ENCODE measurements at regions not wholly inside any gene's neighbourhood (a gene's known extent, or its start where the extent isn't known, plus 50 kb on each side); places are given as distances from the start of the nearest gene placed in this dataset.

DNA sequence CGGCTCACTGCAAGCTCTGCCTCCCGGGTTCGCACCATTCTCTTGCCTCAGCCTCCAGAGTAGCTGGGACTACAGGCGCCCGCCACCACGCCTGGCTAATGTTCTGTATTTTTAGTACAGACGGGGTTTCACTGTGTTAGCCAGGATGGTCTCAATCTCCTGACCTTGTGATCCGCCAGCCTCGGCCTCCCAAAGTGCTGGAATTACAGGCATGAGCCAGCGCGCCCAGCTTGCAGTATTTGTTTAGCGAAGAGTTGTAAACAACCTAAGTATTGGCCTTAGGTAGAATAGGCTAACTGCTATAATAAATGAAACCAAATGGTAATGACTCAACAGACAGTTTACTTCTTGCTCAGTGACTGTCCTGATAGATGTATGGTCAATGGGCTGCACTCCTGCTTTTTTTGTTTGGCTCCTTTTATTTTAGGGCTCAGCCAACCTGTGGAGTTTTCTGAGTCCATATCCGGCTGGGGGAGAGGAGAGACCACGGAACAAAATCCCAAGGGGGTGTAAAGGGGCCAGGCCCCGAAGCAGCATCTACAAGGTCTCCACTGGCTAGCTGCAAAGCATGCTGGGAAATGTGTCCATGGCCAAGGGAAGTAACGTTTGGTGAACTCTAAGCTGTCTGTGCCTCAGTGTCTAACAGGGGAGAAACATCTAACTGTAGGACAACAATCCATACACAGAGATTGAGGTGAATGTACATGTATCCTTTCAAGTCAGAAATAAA is 841.0 kb upstream of the ID2 start:
- DNase-seq (ENCODE audit: insufficient read length, low spot score) (no peak), FAIRE-seq (no peak)
- TF ChIP-seq TAF1 (IDR thresholded peaks at IDR 0.05; ENCODE audit: low read depth, low read length) (no peak), SPI1 (IDR thresholded peaks at IDR 0.05; ENCODE audit: low read depth, low read length) (no peak), POLR2A (IDR thresholded peaks at IDR 0.05; ENCODE audit: low read depth, low read length) (no peak), POU2F2 (IDR thresholded peaks at IDR 0.05; ENCODE audit: low read depth, low read length) (no peak), POLR2AphosphoS5 (IDR thresholded peaks at IDR 0.05; ENCODE audit: low read depth, low read length) (no peak), PAX5 (IDR thresholded peaks at IDR 0.05; ENCODE audit: insufficient read depth, low read length, severe bottlenecking) (no peak)

DNA sequence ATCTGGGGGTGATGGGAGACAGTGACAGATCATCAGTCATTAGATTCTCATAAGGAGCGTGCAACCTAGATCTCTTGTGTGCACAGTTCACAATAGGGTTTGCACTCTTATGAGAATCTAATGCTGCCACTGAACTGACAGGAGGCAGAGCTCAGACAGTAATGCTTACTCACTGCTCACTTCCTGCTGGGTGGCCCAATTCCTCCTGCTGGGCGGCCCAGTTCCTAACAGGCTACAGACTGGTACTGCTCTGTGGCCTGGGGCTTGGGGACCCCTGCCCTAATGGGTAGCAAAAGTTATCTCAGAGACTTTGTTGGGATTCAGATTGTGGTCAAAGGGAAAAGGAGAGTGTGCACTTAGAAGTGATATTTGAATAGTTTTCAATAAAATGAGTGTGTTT is 840.1 kb upstream of the ID2 start:
- FAIRE-seq (no peak), DNase-seq (ENCODE audit: insufficient read length, low spot score) (no peak)
- TF ChIP-seq PAX5 (IDR thresholded peaks at IDR 0.05; ENCODE audit: insufficient read depth, low read length, severe bottlenecking): no peak
- TF ChIP-seq POLR2AphosphoS5 (IDR thresholded peaks at IDR 0.05; ENCODE audit: low read depth, low read length): no peak
- no peak for TF ChIP-seq POLR2A (IDR thresholded peaks at IDR 0.05; ENCODE audit: low read depth, low read length)
- no peak for TF ChIP-seq TAF1 (IDR thresholded peaks at IDR 0.05; ENCODE audit: low read depth, low read length)
- TF ChIP-seq SPI1 (IDR thresholded peaks at IDR 0.05; ENCODE audit: low read depth, low read length): no peak
- no peak for TF ChIP-seq POU2F2 (IDR thresholded peaks at IDR 0.05; ENCODE audit: low read depth, low read length)

DNA sequence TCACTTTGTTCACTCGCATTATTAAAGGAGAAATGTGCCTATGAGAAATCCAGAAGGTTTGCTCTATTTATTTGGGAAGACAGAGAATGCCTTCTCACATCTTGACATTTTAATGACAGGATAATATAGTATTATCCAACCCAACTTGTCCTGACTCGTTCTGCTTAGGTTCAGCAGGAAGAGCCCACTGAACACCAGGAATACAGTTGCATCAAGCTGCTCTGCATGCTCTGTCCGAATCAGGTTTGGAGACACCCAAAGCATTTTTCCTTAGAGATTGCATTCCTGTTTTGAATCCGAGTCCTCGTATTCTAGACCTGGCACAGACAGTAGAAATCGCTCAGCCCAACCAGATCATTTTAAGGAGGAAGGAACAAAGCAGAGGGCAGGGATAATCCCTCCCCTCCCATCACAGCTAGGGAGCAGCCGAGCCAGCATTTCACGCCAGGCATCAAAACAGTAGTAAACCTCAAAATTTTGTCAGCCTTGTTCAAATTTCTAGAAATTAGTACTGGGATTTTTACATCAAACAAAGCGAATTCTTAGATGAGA is 837.4 kb upstream of the ID2 start:
- no peak for FAIRE-seq
- DNase-seq (ENCODE audit: insufficient read length, low spot score): no peak
- TF ChIP-seq POLR2AphosphoS5 (IDR thresholded peaks at IDR 0.05; ENCODE audit: low read depth, low read length) (no peak), PAX5 (IDR thresholded peaks at IDR 0.05; ENCODE audit: insufficient read depth, low read length, severe bottlenecking) (no peak), POU2F2 (IDR thresholded peaks at IDR 0.05; ENCODE audit: low read depth, low read length) (no peak), POLR2A (IDR thresholded peaks at IDR 0.05; ENCODE audit: low read depth, low read length) (no peak), SPI1 (IDR thresholded peaks at IDR 0.05; ENCODE audit: low read depth, low read length) (no peak), TAF1 (IDR thresholded peaks at IDR 0.05; ENCODE audit: low read depth, low read length) (no peak)

GRCh38 chr2:7845332-7845731 is 836.5 kb upstream of the ID2 start:
- TF ChIP-seq POLR2A (IDR thresholded peaks at IDR 0.05; ENCODE audit: low read depth, low read length): no peak
- TF ChIP-seq POLR2AphosphoS5 (IDR thresholded peaks at IDR 0.05; ENCODE audit: low read depth, low read length): no peak
- TF ChIP-seq POU2F2 (IDR thresholded peaks at IDR 0.05; ENCODE audit: low read depth, low read length): no peak
- no peak for TF ChIP-seq PAX5 (IDR thresholded peaks at IDR 0.05; ENCODE audit: insufficient read depth, low read length, severe bottlenecking)
- TF ChIP-seq TAF1 (IDR thresholded peaks at IDR 0.05; ENCODE audit: low read depth, low read length): no peak
- TF ChIP-seq SPI1 (IDR thresholded peaks at IDR 0.05; ENCODE audit: low read depth, low read length): no peak
- no peak for FAIRE-seq
- DNase-seq (ENCODE audit: insufficient read length, low spot score): no peak

DNA sequence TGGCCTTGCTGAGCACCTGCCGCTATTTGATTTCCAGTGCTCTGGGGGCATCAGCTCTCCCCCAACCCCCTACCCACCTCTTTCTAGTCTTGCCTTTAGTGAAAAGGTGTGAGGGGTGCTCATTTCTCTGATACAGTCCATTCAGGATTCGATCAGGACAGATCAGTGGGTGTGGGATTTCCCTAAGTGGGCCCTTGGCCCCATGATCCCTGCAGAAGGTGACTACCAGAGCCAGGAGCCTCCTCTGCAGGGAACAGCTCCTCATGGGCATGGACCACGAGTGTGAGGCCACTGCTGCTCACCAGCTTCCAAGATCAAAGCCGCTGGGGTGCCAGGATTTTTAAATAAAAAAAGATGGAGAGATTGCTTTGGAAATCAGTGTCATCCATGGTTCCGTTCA is 835.2 kb upstream of the ID2 start:
- FAIRE-seq (no peak), DNase-seq (ENCODE audit: insufficient read length, low spot score) (no peak)
- TF ChIP-seq SPI1 (IDR thresholded peaks at IDR 0.05; ENCODE audit: low read depth, low read length): no peak
- no peak for TF ChIP-seq TAF1 (IDR thresholded peaks at IDR 0.05; ENCODE audit: low read depth, low read length)
- TF ChIP-seq POLR2A (IDR thresholded peaks at IDR 0.05; ENCODE audit: low read depth, low read length): no peak
- no peak for TF ChIP-seq PAX5 (IDR thresholded peaks at IDR 0.05; ENCODE audit: insufficient read depth, low read length, severe bottlenecking)
- TF ChIP-seq POU2F2 (IDR thresholded peaks at IDR 0.05; ENCODE audit: low read depth, low read length): no peak
- no peak for TF ChIP-seq POLR2AphosphoS5 (IDR thresholded peaks at IDR 0.05; ENCODE audit: low read depth, low read length)

- DNase-seq (ENCODE audit: insufficient read length, low spot score) (no peak), FAIRE-seq (no peak)
- TF ChIP-seq POLR2A (IDR thresholded peaks at IDR 0.05; ENCODE audit: low read depth, low read length): no peak
- TF ChIP-seq TAF1 (IDR thresholded peaks at IDR 0.05; ENCODE audit: low read depth, low read length): no peak
- TF ChIP-seq POU2F2 (IDR thresholded peaks at IDR 0.05; ENCODE audit: low read depth, low read length): no peak
- TF ChIP-seq POLR2AphosphoS5 (IDR thresholded peaks at IDR 0.05; ENCODE audit: low read depth, low read length): no peak
- TF ChIP-seq PAX5 (IDR thresholded peaks at IDR 0.05; ENCODE audit: insufficient read depth, low read length, severe bottlenecking): no peak
These were observed 834.5 kb upstream of the ID2 start for GRCh38 chr2:7847321-7847720.

GRCh38 chr2:7849027-7849426 is 832.8 kb upstream of the ID2 start:
- TF ChIP-seq POLR2A (IDR thresholded peaks at IDR 0.05; ENCODE audit: low read depth, low read length): no peak
- no peak for TF ChIP-seq PAX5 (IDR thresholded peaks at IDR 0.05; ENCODE audit: insufficient read depth, low read length, severe bottlenecking)
- no peak for TF ChIP-seq POU2F2 (IDR thresholded peaks at IDR 0.05; ENCODE audit: low read depth, low read length)
- TF ChIP-seq POLR2AphosphoS5 (IDR thresholded peaks at IDR 0.05; ENCODE audit: low read depth, low read length): no peak
- TF ChIP-seq TAF1 (IDR thresholded peaks at IDR 0.05; ENCODE audit: low read depth, low read length): no peak
- TF ChIP-seq SPI1 (IDR thresholded peaks at IDR 0.05; ENCODE audit: low read depth, low read length): no peak
- no peak for FAIRE-seq
- no peak for DNase-seq (ENCODE audit: insufficient read length, low spot score)

- DNase-seq (ENCODE audit: insufficient read length, low spot score): no peak
- no peak for TF ChIP-seq PAX5 (IDR thresholded peaks at IDR 0.05; ENCODE audit: insufficient read depth, low read length, severe bottlenecking)
- no peak for TF ChIP-seq POLR2A (IDR thresholded peaks at IDR 0.05; ENCODE audit: low read depth, low read length)
- no peak for TF ChIP-seq SPI1 (IDR thresholded peaks at IDR 0.05; ENCODE audit: low read depth, low read length)
- TF ChIP-seq POU2F2 (IDR thresholded peaks at IDR 0.05; ENCODE audit: low read depth, low read length): no peak
- TF ChIP-seq POLR2AphosphoS5 (IDR thresholded peaks at IDR 0.05; ENCODE audit: low read depth, low read length): no peak
- TF ChIP-seq TAF1 (IDR thresholded peaks at IDR 0.05; ENCODE audit: low read depth, low read length): no peak
- FAIRE-seq: no peak
These were observed 832.3 kb upstream of the ID2 start for GRCh38 chr2:7849531-7849930.

DNA sequence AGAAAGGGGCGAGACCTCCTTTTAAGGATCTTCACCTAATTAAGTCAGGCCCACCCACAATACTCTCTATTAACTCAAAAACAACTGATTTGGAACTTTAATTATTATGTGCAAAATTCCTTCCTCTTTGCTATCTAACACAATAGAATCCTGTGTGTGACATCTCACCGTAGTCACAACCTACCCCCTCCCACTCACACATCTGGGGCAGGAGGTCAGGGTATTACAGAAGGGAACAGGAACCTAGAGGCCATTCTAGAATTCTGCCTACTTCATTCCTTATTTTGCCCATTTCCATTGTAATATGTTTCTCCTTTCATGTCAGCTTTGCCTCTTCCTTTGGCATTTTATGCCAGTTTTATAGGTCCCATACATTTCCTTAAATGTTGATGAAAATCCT is 829.3 kb upstream of the ID2 start:
- FAIRE-seq (no peak), DNase-seq (ENCODE audit: insufficient read length, low spot score) (no peak)
- TF ChIP-seq SPI1 (IDR thresholded peaks at IDR 0.05; ENCODE audit: low read depth, low read length) (no peak), POLR2A (IDR thresholded peaks at IDR 0.05; ENCODE audit: low read depth, low read length) (no peak), PAX5 (IDR thresholded peaks at IDR 0.05; ENCODE audit: insufficient read depth, low read length, severe bottlenecking) (no peak), POU2F2 (IDR thresholded peaks at IDR 0.05; ENCODE audit: low read depth, low read length) (no peak), POLR2AphosphoS5 (IDR thresholded peaks at IDR 0.05; ENCODE audit: low read depth, low read length) (no peak), TAF1 (IDR thresholded peaks at IDR 0.05; ENCODE audit: low read depth, low read length) (no peak)

Measured in GM12891 (cell line).